Endometrium (tissue), 2 donors: ENCODE measurements at regions not wholly inside any gene's neighbourhood (a gene's known extent, or its start where the extent isn't known, plus 50 kb on each side); places are given as distances from the start of the nearest gene placed in this dataset.

Source experiments
- FAIRE-seq: peaks from 2 replicates; lab custom pipeline; 2012; peaks lifted over from hg19 to GRCh38; lab: Jason Lieb, UNC
- donor health status: control.
- donor health status: control.

DNA sequence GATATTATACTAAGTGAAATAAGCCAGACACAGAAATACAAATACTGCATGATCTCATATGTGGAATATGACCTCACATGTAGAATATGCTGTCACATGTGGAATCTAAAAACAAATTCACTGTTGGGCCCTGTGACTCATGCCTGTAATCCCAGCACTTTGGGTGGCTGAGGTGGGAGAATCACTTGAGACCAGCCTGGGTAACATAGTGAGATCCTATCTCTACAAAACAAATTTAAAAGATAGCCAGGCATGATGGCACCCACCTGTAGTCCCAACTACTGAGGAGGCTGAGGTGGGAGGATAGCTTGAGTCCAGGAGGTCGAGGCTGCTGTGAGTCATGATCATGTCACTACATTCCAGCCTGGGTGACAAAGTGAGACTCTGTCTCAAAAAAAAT is 160.3 kb downstream of the PTEN start:
- no peak for FAIRE-seq

DNA sequence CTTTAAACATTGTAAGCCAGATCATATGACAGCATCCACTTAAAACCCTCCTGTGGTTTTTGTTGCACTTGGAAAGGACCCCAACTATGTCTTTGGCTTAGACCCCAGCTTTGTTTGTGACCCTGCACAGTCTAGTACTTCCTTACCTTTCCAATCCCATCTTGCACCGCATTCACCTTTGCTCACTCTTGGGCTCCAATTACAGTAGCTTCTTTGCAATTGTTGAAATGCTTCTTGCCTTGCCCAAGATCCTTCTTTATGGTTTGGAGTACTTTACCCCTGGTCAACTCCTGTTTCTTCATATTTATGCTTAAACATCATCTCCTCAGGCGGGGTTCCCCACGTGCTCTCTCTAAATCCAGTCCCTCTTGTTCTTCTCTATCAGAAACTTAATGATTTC is 162.6 kb downstream of the PTEN start:
- FAIRE-seq: no peak

DNA sequence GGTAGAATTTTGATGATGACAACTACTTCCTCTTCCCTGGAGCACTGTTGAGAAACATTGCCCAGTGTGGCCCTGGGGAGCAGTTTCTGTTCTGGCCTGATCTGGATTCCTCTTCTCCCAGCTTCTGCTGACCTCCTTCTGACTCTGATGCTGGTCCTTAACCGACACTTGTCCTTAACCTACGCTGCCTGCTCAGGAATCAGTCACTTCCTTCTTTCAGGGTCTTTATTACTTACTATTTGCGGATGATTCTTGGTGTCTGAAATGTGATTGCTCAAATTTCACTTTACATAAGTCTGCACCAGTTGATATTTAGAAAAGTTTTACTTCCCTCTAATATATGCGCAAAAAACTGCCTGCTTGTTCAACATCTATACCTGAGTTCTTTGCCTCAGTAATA is 164.1 kb downstream of the PTEN start:
- FAIRE-seq: no peak

DNA sequence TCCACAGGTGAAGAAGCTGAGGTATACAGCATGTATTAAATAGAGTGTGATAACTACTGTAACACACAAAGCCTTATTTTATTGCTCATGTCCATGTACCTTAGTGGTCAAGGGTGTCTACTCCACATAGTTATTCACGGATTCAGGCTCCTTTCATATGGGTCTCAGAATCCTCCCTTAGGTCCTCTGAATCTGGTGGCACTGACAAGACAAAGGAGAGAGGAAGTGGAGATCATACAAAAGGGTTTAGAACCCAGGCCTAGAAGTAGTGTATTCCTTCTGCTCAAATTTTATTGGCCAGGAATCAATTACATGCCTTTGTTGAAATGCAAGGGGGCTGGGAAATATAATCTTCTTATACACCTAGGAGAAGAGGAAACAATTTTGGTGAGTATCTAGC is 164.6 kb downstream of the PTEN start:
- FAIRE-seq: no peak

DNA sequence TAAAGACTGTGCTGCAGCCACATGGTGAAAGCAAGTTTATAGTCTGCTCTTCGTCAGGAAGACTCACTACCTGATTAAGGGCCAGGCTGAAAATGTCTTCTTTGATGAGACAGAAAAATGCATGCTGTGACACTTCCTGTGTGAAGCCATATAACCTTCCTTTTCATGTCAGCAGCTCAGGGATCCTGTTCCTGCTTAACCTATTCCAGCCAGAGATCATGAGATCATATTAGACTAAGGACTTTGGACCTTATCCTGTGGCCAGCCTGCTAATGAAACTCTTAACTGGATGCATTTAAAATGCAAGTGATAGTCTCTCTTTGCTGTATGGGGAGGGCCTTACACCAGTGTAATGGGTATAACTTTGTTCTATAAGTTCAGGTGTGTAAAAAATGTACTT is 165.2 kb downstream of the PTEN start:
- no peak for FAIRE-seq

DNA sequence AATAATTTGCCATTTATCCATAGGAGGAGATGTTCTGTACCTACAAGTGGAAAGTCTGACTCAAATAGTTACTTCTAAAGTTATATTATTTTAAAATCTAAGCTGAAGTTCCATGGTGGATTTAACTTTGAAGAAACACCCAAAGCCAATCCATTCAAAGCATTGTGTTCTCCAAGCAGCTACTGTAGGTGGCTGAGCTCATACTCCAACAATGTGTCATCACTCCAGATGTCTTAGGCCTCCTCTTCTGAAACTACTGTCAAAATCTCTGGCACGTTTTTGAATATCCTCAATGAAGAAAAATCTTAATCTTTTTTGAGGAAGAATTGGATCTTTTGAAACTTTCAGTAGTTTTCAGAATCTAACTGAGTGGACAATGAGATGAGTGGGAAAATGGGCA is 169.1 kb downstream of the PTEN start:
- FAIRE-seq: no peak

DNA sequence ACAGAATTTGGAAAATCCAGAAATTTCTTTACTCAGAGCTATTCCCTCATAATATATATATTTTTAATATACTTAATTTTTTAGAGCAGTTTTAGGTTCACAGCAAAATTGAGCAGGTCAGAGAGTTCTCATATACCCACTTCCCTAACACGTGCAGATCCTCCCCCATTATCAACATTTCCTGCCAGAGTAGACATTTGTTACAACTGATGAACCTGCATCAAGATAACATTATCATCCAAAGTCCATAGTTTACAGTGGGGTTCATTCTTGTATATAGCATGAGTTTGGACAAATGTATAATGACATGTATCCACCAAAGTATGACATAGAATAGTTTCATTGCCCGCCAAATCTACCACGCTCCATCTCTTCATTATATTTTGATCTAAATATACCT is 170.0 kb downstream of the PTEN start:
- no peak for FAIRE-seq

DNA sequence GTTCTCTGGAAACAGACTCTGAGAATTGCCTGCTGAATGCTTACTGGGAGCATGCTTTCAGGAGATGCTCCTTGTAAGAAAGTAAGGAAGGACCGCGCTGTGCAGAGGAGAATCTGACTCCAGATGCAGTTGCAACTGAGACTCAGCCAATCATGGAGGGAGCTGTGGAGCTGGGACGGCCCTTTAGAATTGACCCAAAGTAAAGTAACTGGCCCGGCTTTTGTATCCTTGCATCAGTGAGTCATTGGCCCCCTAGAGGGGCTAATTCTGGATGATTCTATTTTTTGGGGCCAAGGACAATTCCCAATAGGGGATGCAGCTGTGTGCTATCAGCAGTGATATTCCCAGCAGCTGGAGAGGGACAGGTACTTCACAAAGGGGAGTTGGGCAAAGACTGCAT is 170.4 kb downstream of the PTEN start:
- no peak for FAIRE-seq

DNA sequence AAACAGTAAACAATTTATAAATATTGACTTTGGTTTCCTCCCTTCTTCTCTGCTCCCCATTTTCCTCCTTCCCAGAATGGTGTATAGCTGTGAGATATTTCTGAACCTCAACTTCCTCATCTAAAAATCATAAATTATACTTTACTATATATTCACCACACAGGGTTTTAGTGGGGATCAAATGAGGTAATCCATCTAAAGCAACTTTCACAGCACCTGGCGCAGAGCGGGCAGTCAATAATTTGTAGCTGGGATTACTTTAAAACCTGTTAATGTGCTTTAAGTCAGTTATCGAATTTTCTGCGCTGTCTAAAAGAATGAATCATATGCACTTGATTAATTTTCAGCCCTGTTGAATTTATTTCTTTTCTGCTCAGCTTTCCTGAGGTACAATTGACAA is 172.7 kb downstream of the PTEN start:
- FAIRE-seq: no peak

DNA sequence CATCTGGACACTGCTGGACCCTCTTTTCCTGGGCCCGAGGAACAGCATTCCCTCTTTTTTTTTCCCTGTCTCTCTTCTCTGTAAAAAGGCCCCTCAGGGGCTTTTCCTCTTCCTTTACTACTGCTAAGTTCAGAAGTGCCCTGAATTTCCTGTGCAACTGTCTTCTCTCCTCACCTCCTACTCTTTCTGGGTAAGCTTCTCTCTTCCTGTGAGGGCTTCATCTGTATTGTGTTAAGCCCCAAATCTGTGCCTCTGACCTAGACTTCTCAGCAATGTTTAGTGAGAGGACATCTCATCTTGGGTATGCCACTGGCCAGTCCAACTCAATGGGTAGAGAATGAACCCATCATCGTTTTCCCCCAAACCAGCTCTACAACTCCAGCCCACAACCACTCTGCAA is 174.2 kb downstream of the PTEN start:
- no peak for FAIRE-seq

DNA sequence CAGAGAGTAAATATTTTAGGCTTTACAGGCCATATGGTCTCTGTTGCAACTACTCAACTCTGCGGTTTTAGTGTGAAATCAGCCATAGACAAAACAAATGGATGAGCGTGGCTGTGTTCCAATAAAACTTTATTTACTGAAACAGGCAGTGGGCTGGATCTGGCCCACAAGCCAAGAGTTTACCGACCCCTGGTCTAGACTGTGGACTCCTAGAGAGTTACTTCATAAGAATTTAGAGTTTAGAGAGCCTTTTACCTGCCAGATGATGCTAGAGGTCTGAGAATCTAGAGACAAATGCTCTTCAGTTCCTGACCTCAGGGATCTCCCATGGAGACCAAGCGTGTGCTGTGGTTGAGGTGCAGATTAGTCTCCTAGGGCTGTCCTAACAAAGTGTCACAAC is 174.8 kb downstream of the PTEN start:
- FAIRE-seq: no peak

DNA sequence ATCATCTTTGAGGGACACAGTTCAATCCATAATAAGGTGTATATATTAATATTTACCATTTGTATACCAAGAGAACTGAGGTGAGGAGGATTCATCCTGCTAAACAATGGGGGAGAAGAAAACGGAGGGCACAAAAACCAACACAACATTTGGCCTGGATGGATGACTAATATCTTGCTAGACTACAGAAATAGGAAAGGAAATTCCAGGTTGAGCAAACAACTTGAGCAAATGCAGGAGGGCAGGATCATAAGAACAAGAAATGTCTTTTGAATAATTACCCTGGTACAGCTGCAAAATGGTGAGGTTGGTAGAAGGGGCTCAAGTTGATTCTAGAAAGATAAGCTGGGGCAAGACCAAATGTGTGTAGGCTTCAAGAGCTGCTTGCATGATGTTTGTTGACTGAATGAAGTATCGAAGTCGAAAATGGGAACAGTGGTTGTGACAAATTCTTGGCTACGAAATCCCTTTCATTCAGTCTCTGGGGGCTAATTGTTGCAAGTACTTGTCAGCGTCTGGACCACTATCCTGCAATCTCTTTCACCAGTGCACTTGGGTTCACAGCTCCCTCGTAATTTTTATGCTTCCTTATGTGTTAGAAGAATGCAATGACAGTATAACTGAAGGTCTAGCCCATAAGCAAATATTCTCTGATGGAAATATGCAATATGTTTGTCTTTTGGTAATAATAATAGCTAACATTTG is 176.2 kb downstream of the PTEN start:
- no peak for FAIRE-seq

DNA sequence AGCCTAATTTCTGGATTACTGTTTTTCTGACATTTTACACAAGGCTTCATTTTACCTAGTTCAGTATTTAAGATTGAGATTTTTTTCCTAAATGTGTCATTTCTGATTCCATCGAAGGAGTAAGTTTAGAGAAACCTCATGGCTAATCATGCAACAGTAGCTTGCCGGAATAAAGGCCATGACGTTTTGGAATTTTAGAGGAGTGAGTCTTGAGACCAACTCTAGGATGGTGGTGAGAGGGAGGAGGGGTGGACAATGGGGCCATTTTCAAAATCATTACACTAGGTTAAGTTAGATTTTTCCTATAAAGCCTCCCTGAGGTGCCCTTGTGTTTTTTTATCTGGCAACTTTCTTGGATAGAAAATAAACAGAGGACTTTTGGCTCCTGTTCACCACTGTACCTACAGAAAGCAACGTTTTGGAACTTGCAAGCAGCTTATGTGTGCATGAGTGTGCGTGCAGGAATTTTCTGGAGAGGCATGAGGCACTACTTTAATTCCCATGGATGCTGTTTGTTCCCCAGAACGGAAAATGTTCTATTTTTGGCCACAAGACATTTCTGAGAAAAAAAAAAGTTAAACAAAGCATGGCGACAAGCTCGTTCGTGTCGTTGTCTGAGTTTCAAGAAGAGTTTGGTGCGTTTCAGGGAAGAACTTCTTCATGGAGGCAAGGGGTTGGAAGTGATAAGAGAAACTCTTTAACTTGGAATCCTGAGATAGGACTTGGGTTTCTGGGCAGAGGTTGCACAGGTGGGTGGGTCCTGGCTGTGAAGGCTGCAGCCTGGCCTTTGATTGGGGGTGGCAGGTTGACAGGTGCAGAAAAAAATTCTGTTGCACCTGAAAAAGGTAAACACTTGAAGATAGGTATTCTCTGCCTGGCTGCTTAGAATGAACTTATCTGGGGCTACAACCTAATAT is 178.1 kb downstream of the PTEN start:
- FAIRE-seq: no peak

DNA sequence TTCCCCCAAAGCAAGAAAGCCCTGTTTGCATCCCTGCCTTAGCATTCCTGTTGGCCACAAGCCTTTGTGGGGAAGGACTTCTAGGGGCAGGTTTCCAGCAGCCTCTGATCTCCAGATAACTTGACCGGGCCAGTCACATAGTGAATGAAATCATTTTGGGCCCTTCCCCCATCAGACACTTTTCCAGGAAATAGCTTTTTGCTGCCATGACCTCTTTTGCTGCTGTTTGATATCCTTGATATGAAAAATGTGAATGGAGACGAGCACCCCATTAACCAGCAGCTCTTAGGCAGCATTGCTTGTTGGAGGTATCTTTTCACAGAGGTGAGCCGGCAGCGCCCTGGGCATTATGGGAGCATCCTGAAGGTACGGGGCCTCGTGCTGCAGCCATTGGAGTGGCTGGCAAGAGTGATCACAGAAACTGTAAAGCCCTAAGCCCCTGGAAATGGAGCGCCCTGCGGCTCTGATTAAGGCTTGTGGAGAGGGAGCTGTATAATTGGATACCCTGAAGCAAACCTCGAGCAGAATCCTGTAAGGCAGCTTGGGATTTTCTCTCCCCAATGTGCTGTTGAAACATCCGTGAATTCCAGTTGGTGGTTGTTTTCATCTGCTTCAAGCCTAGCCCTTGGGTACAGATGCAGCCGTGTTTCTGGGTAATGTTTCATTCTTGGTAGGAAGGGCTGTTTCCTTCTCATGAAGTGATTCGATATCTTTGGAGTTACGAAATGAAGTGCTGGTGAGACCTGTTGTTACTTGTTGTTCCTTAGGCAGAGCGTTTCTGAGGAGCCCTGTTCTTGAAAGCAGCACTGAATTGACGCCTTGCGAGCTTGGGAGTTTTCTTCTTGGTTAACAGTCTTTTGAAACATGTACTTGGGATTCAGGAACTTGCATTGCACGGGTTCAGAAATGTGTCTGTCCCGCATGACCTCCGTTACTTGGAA is 179.0 kb downstream of the PTEN start:
- FAIRE-seq: no peak

DNA sequence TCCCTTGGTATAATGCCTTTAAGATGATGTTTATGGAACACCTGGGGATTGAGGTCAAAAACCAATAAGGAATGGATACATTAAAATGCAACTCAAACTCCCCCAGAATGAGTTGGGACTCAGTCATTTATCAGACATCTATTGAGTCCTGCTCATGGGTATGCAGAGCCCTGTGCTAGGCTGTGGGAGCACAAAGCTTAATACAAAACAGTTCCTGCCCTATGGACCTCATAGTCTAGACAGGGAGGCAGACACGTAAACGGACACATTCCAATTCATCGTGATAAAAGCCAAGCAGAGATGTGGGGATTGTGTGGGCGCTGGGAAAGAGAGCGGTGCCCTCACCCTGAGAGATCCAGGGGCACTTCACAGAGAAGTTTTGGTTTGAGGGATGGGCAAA is 181.7 kb downstream of the PTEN start:
- FAIRE-seq: no peak

DNA sequence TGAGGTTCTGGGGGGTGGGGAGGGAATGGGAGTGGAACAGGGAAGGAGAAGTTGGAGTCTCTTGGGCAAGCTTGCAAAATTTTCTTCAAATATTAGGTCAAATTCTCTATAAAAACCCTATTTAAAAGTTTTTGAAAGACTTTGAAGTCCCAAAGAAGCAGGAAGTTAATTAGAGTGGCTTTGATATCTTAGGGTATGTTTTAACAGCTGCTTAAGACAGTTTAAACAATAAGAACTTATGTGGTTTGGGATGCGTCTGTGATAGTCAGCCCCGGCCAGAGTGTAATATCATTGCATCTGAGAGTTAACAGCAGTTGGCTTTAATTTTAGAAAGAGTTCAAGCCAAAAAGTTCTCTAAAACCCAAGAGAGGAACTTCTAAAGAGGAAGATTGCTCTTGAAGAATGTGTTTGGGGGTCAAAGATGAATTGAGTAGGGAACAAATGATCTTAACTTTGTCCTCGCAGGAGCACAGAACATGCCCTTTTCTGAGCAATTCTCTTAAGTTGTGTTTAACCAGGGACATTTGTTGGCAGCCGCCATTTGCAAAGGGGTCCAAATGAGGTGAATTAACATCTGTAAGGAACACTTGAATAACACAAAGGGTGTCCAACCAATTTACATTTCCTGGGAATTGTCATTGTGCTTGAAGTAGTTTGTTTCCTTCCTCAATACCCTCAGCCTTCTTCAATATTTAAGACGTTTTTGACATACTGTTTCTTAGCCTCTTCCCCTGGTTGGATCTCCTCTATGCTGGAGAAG is 182.4 kb downstream of the PTEN start:
- FAIRE-seq: peak; percentile 96

DNA sequence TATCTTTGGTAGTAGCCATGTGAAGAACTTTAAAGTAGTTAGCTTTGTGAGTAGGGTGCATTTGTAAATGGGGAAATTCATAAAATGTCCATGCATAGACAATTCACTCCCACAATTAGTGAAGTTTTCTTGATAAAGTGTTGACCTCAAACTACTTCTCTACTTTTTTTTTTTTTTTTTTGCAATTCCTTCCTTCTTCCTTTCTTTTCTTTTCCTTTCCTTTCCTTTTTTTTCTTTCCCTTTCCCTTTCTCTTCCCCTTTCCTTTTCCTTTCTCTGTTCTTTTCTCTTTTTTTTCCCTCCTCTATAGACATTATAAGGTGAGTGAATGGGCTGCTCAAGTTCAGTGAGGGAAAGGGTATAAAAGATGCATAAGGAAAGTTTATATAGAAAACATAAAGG is 184.2 kb downstream of the PTEN start:
- no peak for FAIRE-seq

DNA sequence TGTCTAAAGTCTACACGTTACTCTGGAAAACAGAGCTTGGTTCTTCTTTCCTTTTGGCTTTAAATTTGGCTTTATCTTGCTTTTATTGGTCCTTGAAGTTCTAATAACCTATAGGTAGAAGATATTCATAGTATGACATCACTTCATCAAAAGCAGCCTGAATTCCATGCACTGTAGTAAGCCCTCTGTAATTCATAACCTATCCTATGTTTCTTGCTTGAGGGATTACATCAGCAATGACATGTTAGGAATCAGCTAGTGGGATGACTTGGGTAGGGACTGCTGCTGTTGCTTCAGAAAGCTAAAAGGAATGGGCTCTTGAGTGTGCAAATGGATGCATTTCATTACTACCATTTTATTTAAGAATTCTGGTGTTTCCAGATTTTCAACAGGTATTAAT is 184.9 kb downstream of the PTEN start:
- FAIRE-seq: no peak

DNA sequence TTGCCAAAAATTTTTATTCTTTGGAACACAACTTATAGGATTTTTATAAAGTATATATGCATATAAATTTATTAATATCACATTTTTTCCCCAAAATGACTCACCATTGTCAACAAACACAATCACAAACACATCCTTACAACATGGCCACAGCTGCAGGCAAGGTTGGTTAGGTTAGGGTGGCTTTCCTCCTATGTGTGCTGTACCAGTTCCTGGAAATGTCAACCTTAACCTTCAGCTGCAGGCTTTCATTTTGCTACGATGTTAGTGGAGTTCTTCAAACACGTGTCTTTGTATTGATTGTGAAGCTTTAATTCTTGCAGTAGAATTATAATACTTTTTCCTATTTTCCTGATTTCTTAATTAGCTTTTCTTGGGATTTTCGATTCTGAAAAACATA is 185.8 kb downstream of the PTEN start:
- no peak for FAIRE-seq

DNA sequence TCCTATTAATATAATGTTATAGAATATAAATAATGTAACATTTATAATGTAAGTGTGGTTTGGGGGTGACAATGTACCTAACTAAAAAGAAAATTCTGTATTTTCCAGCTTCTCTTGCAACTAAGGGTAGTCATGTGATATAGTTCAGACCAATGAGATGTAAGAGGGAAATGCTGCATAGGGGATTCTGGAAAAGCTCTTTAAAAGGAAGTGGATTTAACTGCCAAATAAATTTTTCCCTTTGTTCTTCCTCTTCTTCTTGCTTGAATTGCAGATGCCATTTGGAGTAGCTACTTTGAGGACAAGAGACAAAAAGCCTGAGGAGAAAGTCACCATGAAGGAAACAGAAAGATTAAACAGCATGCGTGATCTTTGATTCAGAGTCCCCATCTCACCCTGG is 194.3 kb downstream of the PTEN start:
- FAIRE-seq: no peak

DNA sequence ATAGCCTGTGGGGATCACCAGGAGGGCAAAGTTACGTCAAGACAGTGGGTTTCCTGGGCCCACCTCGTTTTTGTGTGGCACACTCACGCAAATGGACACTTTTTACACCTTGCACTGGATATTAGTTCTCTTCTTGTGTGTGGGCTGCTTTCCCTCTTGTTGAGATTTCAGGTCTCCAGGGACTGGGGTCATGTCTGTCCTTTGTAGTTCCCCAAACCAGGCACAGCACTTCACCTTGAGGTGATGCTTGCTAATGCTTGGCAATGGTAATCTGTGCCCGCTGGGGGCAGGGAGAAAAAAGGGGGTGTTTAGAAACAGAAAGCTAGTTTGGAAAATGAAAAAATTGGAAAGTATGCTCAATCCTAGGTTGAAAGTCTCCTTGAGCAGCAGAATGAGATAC is 195.3 kb downstream of the PTEN start:
- no peak for FAIRE-seq

DNA sequence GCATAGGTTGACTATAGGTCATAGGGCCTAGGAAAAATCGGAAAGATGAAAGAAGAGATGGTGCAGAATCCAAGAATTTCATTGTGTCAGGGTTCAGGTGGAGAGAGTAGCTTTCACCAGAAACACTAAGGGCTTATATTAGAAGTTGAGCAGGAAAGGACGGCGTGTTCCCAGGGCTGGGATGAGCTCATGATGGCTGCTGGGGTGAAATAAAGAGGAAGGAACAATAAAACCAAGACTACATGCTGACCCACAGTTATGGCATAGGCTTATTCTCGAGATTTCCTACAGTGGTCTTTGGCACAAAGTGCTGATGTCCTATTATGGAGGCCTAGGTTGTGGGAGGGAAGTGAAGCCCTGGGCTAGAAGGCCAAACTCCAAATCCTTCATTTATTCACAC is 195.8 kb downstream of the PTEN start:
- FAIRE-seq: no peak
